GM21786 (cell line): ENCODE measurements at regions not wholly inside any gene's neighbourhood (a gene's known extent, or its start where the extent isn't known, plus 50 kb on each side); places are given as distances from the start of the nearest gene placed in this dataset.
"Not testable (repeated sequence)": the region's sequence is repeated elsewhere in the genome, so short reads cannot be mapped to it uniquely, and the experiment has no call there.

Source experiments
- ATAC-seq: cut with Tn5 transposase; IDR thresholded peaks from one replicate; pipeline ENCODE4 v1.9.1; 2021; ENCODE audit not compliant: unreplicated experiment

GRCh38 chr15:35693886-35694285 lies 147.9 kb upstream of the DPH6 start:
- ATAC-seq: no peak

DNA sequence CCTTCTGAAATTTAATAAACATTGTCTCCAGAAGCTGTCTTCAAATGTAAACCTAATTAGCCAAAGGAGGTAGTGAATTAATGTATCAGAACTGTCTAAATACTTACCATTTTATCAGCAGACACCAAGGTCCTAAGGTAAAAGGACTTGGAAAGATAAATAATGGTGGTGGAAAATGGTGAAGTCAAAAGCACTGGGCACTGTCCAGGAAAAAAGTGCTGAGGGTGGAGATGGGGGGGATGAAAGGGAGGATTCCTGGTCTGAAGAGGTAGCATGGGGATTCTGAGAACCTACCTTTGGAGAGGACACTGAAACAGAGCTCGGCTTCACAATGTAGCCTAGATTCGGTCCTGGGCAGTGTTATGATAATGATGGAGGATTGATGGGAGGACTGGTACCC lies 149.0 kb upstream of the DPH6 start:
- ATAC-seq: no peak

DNA sequence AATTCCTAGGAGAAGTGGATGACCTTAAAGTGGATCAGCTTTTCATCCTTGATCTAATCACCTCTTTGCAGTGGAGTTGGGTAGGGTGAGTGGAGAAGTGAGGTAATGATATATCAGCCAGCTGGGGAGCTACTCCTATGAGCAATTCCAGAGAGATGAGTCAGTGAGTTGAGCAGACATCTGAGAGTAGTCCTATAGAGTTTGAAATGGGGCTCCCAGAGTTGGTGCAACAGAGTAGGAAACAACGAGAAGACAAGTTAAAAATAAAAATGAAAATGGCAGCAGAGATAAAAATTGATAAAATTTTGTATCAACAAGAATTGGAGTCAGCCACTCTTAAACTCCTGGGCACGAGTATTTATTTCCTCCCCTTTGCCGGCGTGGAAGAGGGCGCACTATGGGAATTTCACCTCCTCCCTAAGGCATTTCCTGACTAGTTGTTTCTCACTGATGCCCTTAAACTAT lies 150.8 kb upstream of the DPH6 start:
- ATAC-seq: no peak

GRCh38 chr15:35697549-35698299 lies 151.8 kb upstream of the DPH6 start:
- ATAC-seq: no peak

DNA sequence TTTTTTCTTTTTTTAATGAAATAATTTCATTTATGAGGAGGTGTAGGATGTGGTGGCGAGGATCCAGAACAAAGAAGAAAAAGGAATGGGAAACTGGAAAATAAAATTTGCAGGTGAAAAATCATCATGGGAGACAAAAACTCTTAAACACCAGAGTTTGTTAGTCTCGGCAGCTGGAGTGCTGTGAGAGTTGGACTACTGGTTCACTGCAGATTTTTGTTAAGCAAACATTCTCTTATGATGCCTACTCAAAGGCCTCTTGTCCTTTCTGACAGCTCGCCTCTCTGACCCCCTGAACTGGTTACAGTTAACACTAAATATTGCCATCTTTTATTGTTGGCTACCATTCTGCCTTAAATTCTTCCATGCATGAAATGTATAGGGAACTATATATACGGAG lies 152.4 kb upstream of the DPH6 start:
- no peak for ATAC-seq

DNA sequence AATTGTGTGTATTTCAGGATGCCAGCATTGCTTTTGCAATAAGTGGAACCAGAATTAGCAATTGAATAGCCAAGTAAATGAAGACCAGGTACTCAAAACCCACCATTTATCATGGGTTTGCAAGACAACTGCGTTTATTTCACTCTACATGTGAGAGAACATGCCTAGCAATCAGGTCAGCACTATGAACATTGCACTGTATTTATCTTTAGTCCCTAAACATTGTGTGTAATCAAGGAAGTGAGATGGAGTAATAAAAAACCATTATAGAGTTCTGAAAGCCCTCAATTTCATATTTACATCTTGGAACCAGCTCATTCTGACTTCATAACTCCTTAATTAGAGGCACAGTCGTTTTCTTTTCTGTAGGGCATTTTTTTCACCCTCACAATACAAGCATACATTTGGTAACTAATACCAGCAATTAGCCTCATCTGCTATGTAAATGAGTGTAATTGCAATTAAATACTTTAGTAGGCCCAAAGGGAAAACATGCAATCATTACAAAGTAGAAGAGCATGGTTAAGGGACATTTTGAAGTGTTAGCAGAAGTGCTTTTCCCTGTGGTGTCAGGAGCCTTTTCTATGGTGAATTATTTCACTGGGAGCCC lies 153.1 kb upstream of the DPH6 start:
- no peak for ATAC-seq

DNA sequence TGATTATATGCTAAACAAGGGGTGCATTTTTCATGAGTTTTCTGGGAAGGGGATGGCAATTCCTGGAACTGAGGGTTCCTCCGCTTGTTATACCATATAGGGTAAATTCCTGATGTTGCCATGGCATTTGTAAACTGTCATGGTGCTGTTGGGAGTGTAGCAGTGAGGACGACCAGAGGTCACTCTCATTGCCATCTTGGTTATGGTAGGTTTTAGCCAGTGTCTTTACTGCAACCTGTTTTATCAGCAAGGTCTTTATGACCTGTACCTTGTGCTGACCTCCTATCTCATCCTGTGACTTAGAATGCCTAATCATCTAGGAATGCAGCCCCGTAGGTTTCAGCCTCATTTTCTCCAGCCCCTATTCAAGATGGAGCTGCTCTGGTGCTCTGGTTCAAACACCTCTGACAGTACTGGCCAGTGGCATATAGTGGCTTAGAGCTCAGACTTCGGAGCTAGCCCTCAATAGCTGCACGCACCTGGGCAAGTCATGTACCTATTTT lies 154.2 kb upstream of the DPH6 start:
- not testable (repeated sequence) for ATAC-seq

GRCh38 chr15:35701402-35702046 lies 155.6 kb upstream of the DPH6 start:
- no peak for ATAC-seq

DNA sequence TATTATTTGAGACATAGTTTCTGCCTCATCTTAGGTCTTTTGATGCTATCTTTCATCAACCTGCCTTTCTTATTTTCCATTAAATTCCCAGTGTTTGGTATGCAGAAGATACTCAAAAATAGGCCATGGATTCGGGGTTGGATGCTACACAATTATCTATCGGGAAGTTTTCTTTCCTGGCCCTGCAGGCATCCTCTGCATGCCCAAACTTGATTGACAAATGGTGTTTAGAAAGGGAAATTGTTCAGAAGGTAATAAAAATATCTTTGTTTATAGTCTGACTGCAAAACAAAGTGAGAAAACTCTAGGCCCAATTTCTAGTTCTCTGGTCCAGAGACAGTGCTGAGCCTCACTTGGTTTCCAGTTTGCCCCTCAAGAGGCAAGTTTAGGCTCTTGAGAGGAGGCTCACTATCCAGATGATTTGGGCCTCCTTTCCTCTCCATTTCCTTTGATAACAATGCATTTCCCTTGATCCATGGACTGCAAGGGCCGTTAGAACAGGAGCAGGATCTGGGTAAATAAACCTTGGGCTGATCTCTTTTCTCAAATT lies 157.1 kb upstream of the DPH6 start:
- ATAC-seq: no peak

GRCh38 chr15:35705030-35705883 lies 159.3 kb upstream of the DPH6 start:
- no peak for ATAC-seq

GRCh38 chr15:35705884-35706585 lies 160.1 kb upstream of the DPH6 start:
- ATAC-seq: no peak

- ATAC-seq: no peak
Measured at GRCh38 chr15:35712956-35713355, 167.0 kb upstream of the DPH6 start.

- ATAC-seq: no peak
Measured at GRCh38 chr15:35713733-35714132, 167.8 kb upstream of the DPH6 start.

GRCh38 chr15:35717721-35718120 lies 171.8 kb upstream of the DPH6 start:
- no peak for ATAC-seq

DNA sequence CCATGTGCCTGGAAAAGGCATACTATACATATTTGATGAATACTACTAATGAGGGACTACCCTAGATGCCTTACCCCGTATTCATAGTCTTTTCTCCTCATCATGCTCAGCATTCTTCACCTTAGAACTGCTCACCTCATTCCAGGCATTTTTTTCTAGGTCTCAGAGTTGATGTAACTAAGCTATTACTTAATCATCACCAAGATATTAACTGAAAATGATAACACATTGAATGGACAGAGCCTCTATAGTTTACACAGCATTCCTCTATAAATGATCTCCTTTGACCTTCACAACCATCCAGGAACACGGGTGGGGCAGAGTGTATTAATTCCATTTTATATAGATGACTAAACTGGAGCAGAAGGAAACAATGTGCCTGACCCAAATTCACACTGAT lies 174.1 kb upstream of the DPH6 start:
- ATAC-seq: no peak

- no peak for ATAC-seq
Measured at GRCh38 chr15:35720984-35721383, 175.0 kb upstream of the DPH6 start.

DNA sequence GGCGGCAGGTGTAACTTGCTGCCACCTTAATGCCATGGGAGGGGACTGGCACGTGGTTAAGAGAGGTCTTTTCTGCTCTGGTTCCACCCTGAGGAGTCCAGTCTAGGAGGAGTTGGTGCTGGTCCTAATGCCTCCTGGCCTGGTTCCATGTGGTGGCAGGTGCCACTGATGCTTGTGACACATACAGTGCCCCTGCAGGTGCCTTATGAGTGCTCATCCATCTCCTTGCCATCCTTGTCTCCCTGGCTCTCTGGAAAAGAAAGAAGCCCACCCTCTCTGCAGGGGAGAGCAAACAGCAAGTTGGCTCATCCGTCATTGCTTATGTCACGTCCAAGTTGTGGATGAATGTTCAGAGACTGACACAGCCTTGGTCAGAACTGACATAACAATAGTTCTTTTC lies 175.8 kb upstream of the DPH6 start:
- no peak for ATAC-seq

DNA sequence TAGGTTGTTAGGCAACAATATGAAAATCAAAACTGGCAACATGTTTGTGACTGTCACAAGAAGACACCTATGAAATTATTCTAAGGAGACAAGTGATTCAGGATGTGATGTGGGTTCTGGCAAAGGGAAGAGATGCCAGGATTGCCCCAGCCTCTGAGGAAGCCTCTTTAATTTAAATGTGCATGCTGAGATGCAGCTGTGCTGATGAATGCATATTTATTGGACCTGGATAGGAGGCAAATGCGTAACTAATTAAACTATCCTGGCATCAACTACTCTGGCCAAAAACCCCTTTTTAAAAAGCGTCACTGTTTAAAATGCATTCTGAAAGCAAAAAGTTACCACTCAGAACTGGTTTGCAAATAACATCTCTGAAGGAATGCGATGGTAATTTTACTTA lies 176.5 kb upstream of the DPH6 start:
- ATAC-seq: no peak

DNA sequence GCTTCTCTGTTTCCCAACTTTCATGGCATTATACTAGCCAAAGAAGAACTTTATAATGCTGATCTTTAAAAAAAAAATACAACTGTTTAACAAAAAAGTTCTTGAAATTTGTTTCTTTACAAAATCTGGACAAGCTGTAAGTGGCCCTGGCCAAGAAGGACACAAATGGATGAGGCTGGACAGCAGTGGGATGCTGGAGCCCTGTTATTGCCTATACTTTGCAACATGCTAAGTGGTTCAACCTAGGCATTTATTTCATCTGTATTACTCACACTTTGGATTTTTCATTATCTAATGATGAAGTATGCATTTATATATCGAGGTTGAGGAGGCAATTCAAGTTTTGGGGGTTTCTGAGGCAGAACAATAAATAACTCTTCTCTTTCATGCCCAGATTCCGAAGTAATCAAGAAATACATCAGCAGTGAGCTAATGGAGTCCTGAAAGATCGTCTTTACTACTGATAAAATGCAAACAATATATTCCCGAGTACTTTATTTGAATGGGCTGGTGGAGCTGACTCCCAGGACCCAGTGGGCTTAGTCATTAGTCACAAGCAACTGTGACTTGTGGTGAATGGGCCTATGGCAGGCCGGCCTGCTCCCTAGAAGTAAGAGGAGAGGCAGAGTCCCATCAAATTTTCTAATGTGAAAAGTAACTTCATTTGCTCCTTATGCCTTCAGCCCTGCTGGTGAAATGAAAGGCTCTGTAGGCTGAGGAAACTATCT lies 177.3 kb upstream of the DPH6 start:
- no peak for ATAC-seq

GRCh38 chr15:35723852-35724251 lies 177.9 kb upstream of the DPH6 start:
- no peak for ATAC-seq
